ENCODE measurements at regions not wholly inside any gene's neighbourhood (a gene's known extent, or its start where the extent isn't known, plus 50 kb on each side); places are given as distances from the start of the nearest gene placed in this dataset.

DNA sequence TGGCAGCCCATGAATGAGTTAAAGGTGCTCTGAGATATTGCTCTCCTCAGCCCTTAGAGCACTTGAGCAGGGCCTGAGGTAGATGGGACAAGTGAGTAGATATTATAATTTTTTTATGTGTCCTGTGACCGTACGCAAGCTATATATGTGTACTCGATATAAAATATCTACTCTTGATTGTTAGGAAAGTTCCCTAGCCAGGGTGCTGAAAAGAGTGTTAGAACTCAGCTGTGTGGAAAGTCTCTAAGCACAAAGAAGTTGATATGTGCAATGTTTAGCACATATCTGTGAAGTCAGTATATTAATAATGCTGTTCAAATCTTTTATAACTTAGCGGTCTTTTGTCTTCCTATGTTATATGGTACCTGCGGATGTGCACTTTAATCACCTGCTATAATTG lies 114.6 kb upstream of the PLD5 start:
- TF ChIP-seq, protein P1, sequence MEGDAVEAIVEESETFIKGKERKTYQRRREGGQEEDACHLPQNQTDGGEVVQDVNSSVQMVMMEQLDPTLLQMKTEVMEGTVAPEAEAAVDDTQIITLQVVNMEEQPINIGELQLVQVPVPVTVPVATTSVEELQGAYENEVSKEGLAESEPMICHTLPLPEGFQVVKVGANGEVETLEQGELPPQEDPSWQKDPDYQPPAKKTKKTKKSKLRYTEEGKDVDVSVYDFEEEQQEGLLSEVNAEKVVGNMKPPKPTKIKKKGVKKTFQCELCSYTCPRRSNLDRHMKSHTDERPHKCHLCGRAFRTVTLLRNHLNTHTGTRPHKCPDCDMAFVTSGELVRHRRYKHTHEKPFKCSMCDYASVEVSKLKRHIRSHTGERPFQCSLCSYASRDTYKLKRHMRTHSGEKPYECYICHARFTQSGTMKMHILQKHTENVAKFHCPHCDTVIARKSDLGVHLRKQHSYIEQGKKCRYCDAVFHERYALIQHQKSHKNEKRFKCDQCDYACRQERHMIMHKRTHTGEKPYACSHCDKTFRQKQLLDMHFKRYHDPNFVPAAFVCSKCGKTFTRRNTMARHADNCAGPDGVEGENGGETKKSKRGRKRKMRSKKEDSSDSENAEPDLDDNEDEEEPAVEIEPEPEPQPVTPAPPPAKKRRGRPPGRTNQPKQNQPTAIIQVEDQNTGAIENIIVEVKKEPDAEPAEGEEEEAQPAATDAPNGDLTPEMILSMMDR (IDR thresholded peaks at IDR 0.05), result no peak
- TF ChIP-seq POLR2A (IDR thresholded peaks at IDR 0.05), result no peak

Measured in breast epithelium (tissue), 3 donors.